ENCODE measurements at regions not wholly inside any gene's neighbourhood (a gene's known extent, or its start where the extent isn't known, plus 50 kb on each side); places are given as distances from the start of the nearest gene placed in this dataset.

- no peak for DNase-seq (ENCODE audit: low read depth)
Observed at GRCh38 chr3:101081999-101082398, 88.8 kb upstream of the ABI3BP start.

- no peak for DNase-seq (ENCODE audit: low read depth)
Observed at GRCh38 chr3:101081446-101081845, 88.2 kb upstream of the ABI3BP start.

- DNase-seq (ENCODE audit: low read depth) = no peak
Observed at GRCh38 chr3:101077361-101078011, 84.3 kb upstream of the ABI3BP start.

- DNase-seq (ENCODE audit: low read depth) = no peak
Observed at GRCh38 chr3:101074518-101074917, 81.3 kb upstream of the ABI3BP start.

- DNase-seq (ENCODE audit: low read depth) = no peak
Observed at GRCh38 chr3:101072300-101072699, 79.1 kb upstream of the ABI3BP start.

GRCh38 chr3:101070799-101071121, 77.5 kb upstream of the ABI3BP start:
- DNase-seq (ENCODE audit: low read depth) = no peak

GRCh38 chr3:101069901-101070798, 76.9 kb upstream of the ABI3BP start:
- DNase-seq (ENCODE audit: low read depth) = peak; percentile 8

GRCh38 chr3:101068876-101069606, 75.8 kb upstream of the ABI3BP start:
- DNase-seq (ENCODE audit: low read depth) = no peak

- no peak for DNase-seq (ENCODE audit: low read depth)
Observed at GRCh38 chr3:101066711-101067129, 73.5 kb upstream of the ABI3BP start.

GRCh38 chr3:101065962-101066361, 72.7 kb upstream of the ABI3BP start:
- no peak for DNase-seq (ENCODE audit: low read depth)

- DNase-seq (ENCODE audit: low read depth) = no peak
Observed at GRCh38 chr3:101063401-101063800, 70.2 kb upstream of the ABI3BP start.

GRCh38 chr3:101061312-101061711, 68.1 kb upstream of the ABI3BP start:
- no peak for DNase-seq (ENCODE audit: low read depth)

GRCh38 chr3:101050866-101051265, 57.6 kb upstream of the ABI3BP start:
- DNase-seq (ENCODE audit: low read depth) = no peak

- DNase-seq (ENCODE audit: low read depth) = no peak
Observed at GRCh38 chr3:101050046-101050445, 56.8 kb upstream of the ABI3BP start.

- no peak for DNase-seq (ENCODE audit: low read depth)
Observed at GRCh38 chr3:101049532-101049931, 56.3 kb upstream of the ABI3BP start.

- DNase-seq (ENCODE audit: low read depth) = no peak
Observed at GRCh38 chr3:101043687-101044078, 50.5 kb upstream of the ABI3BP start.

GRCh38 chr3:101042996-101043686, 49.9 kb upstream of the ABI3BP start:
- no peak for DNase-seq (ENCODE audit: low read depth)
